AG04450 (cell line): ENCODE measurements at regions not wholly inside any gene's neighbourhood (a gene's known extent, or its start where the extent isn't known, plus 50 kb on each side); places are given as distances from the start of the nearest gene placed in this dataset.

Source experiments
- CTCF ChIA-PET: fragments of 300-600, 350-600 bp; formaldehyde crosslinking; extraction: SDS; loops from one replicate; lab custom pipeline; 2022; ENCODE audit warnings: antibody characterized with exemption, inconsistent platforms; lab: Charles Lee
- POLR2A ChIA-PET: fragments of 350-600 bp; formaldehyde crosslinking; extraction: SDS; loops from one replicate; lab custom pipeline; 2021; ENCODE audit warnings: antibody characterized with exemption, inconsistent platforms; lab: Yijun Ruan, JAX
- DNase-seq: peaks from one replicate; pipeline ENCODE4 v3.0.0-alpha.2; 2011; ENCODE audit warnings: low read depth, low spot score
- H3K27ac ChIP-seq: one replicate; pipeline ENCODE4 v1.5.1; 2012; ENCODE audit warnings: low read depth, low read length, control low read depth
- H3K27me3 ChIP-seq: one replicate; pipeline ENCODE4 v1.6.0; 2012; ENCODE audit warnings: low read length; ENCODE audit not compliant: control insufficient read depth, insufficient read depth
- H3K4me3 ChIP-seq: 2 replicates; pipeline ENCODE4 v1.5.1; 2011; ENCODE audit warnings: mild to moderate bottlenecking, low read depth, low read length, control low read depth
- H3K9me3 ChIP-seq: 2 replicates; pipeline ENCODE4 v1.5.1; 2012; ENCODE audit warnings: low read length; ENCODE audit not compliant: control insufficient read depth, insufficient read depth
- TF ChIP-seq, protein P1 (sequence below): IDR thresholded peaks from 2 replicates; pipeline ENCODE4 v1.5.1; 2011; ENCODE audit warnings: low read depth, low read length, control low read depth, inconsistent platforms

DNA sequence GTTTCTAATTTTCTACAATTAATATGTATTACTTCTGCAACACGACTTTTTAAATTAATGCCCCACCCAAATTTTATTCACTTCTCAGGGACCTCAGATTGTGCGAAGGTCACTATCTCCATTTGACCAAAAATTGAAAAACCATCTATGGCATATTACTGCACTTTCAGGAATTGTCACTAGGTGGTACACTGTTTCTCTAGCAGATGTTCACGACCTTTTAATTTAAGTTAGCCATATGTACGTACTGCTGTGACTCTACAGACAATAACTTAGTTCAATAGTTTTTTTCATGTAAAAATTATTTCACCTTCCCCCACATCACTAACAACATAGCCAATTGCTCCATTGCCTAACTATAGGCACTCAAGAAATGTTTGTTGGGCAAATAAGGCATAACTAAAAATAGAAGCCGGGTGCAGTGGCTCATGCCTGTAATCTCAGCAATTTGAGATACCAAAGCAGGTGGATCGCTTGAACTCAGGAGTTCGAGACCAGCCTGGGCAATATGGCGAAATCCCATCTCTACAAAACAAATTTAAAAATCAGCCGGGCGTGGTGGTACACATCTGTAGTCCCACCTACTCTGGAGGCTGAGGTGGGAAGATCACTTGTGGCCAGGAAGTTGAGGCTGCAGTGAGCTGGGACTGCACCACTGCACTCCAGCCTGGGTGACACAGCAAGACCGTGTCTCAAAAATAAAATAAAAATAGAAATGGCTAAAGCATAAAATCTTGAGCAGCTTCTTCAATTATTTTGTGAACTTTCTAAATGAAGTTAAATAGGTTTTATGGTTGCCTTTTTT is 75.7 kb upstream of the PKN2 start:
- TF ChIP-seq, protein P1, sequence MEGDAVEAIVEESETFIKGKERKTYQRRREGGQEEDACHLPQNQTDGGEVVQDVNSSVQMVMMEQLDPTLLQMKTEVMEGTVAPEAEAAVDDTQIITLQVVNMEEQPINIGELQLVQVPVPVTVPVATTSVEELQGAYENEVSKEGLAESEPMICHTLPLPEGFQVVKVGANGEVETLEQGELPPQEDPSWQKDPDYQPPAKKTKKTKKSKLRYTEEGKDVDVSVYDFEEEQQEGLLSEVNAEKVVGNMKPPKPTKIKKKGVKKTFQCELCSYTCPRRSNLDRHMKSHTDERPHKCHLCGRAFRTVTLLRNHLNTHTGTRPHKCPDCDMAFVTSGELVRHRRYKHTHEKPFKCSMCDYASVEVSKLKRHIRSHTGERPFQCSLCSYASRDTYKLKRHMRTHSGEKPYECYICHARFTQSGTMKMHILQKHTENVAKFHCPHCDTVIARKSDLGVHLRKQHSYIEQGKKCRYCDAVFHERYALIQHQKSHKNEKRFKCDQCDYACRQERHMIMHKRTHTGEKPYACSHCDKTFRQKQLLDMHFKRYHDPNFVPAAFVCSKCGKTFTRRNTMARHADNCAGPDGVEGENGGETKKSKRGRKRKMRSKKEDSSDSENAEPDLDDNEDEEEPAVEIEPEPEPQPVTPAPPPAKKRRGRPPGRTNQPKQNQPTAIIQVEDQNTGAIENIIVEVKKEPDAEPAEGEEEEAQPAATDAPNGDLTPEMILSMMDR = peak; percentile 78
- ChIA-PET POLR2A (no interaction called here), CTCF (interaction anchor here (1.2 to 1.3 kb wide), 2 partner anchors 48 to 269 kb away, joined by 4 to 8 read pairs; no protein-coding TSS in a partner anchor)
- Histone ChIP-seq H3K9me3 (no peaks in the 10 kb centered on the region), H3K27ac (no peak overlapping the region), H3K27me3 (no peaks in the 10 kb centered on the region), H3K4me3 (no peak overlapping the region)
- peak; percentile 0 for DNase-seq

DNA sequence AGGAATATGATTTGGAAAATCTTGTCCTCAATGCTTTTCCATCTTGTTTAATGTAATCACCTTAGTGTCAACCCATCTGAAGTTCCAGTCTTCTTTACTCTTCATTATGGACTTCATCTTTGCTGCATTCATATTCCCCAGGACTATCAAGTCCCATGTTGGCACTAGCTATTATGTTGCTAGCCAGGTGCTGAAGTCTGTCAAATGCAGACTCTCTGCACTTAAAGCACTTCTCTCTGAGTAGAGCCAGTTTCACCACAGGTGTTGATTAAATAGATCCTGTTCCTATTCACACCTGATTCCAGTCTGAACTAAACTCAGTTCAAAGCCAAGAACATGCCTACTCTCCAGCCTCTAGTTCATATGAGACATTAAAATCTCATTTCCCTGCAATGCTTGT is 75.0 kb upstream of the PKN2 start:
- H3K4me3 ChIP-seq = no peak overlapping the region
- POLR2A ChIA-PET = no interaction called here
- no peak overlapping the region for H3K27ac ChIP-seq
- no peaks in the 10 kb centered on the region for H3K9me3 ChIP-seq
- H3K27me3 ChIP-seq = no peaks in the 10 kb centered on the region
- TF ChIP-seq, protein P1 = no peak
- no peak for DNase-seq
- CTCF ChIA-PET = interaction anchor here (1.2 to 1.3 kb wide), 2 partner anchors 47 to 268 kb away, joined by 4 to 8 read pairs; no protein-coding TSS in a partner anchor

DNA sequence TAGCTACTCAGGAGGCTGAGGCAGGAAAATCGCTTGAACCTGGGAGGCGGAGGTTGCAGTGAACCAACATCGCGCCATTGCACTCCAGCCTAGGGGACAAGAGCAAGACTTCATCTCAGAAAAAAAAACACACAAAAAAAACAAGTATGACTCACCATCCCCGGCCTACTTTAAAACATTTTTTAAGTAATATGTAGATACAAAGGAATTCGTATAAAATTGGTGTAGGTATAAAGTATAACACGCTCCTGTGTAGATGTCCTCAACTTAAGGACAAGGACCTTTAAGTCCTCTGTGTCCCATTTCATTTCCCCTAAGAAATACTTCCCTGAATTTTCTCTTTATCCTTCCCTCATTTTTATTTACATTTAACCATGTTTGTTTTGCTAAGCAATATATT is 73.4 kb upstream of the PKN2 start:
- ChIA-PET POLR2A (no interaction called here), CTCF (no interaction called here)
- Histone ChIP-seq H3K9me3 (no peaks in the 10 kb centered on the region), H3K4me3 (no peak overlapping the region), H3K27ac (no peak overlapping the region), H3K27me3 (no peaks in the 10 kb centered on the region)
- TF ChIP-seq, protein P1 = no peak
- no peak for DNase-seq

DNA sequence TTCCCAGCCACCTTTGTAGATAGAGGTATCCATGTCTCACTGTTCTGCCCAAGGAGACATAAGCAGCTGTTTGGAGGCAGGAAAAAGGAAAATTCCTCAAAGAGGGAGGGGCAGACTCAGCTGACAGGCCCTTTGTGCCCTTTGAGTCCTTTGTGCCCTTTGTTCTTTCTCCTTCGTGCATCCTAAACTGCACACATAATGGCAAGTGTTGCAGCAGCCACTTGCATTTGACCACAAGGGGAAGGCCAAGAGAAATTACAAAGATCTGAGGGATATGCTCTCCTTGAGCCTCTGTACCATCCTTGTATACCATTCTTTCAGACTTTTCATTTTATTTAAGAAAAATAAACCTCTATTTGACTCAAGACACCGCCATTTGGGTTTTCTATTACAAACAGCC is 71.8 kb upstream of the PKN2 start:
- POLR2A ChIA-PET = no interaction called here
- no peak for DNase-seq
- H3K4me3 ChIP-seq = no peak overlapping the region
- CTCF ChIA-PET = no interaction called here
- TF ChIP-seq, protein P1 = no peak
- no peaks in the 10 kb centered on the region for H3K27me3 ChIP-seq
- H3K27ac ChIP-seq = no peak overlapping the region
- H3K9me3 ChIP-seq = no peaks in the 10 kb centered on the region

DNA sequence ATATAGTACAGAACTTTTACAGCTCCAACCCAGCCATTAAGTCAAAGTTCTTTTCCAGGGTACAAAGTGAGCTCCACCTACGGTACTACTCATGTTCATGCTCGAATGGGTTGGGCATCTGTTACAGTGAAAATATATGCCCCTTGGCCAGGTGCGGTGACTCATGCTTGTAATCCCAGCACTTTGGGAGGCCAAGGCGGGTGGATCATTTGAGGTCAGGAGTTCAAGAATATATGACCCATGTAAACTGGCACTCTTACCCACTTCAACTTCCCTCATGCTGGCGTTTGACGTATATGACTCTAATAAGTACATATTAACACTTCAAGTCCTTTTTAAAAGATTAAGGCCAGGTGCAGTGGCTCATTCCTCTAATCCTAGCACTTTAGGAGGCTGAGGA is 71.3 kb upstream of the PKN2 start:
- no peak overlapping the region for H3K4me3 ChIP-seq
- H3K27ac ChIP-seq = no peak overlapping the region
- no peak for DNase-seq
- ChIA-PET CTCF (no interaction called here), POLR2A (no interaction called here)
- TF ChIP-seq, protein P1 = no peak
- H3K9me3 ChIP-seq = no peaks in the 10 kb centered on the region
- no peaks in the 10 kb centered on the region for H3K27me3 ChIP-seq
